Tibial nerve (tissue), 4 donors: ENCODE measurements at regions not wholly inside any gene's neighbourhood (a gene's known extent, or its start where the extent isn't known, plus 50 kb on each side); places are given as distances from the start of the nearest gene placed in this dataset.

Experiments used
- DNase-seq, 2 donors: peaks; one replicate each; pipeline ENCODE4 v3.0.0-alpha.2; 2019; ENCODE audit warnings: low spot score in 2 of 2
- H3K27ac ChIP-seq, 4 donors: fragments of 200-600 bp; sonication (generic) in 3 of 4; one replicate each; pipeline ENCODE4 v1.5.1; 2017 to 2019; ENCODE audit warnings: mild to moderate bottlenecking in 1 of 4
- H3K27me3 ChIP-seq, 2 donors: fragments of 200-600 bp; sonication (generic) in 1 of 2; one replicate each; pipeline versions ENCODE4 v1.5.1 to v1.6.0; 2017 to 2019
- H3K36me3 ChIP-seq, 3 donors: fragments of 200-600 bp; sonication (generic); one replicate each; pipeline ENCODE4 v1.5.1; 2018 to 2019
- H3K4me1 ChIP-seq, 4 donors: fragments of 200-600 bp; sonication (generic) in 3 of 4; one replicate each; pipeline ENCODE4 v1.5.1; 2017 to 2019
- H3K4me3 ChIP-seq, 4 donors: fragments of 200-600 bp; sonication (generic) in 3 of 4; one replicate each; pipeline ENCODE4 v1.5.1; 2017 to 2019; ENCODE audit warnings: mild to moderate bottlenecking in 1 of 4, moderate library complexity in 1 of 4
- H3K9me3 ChIP-seq, 4 donors: fragments of 200-600 bp; sonication (generic) in 3 of 4; one replicate each; pipeline ENCODE4 v1.5.1; 2017 to 2019
- CTCF ChIP-seq, 5 experiments: fragments of 200-600 bp in 3 of 5; fragments of 450-650 bp in 2 of 5; sonication (generic) in 3 of 5; IDR thresholded peaks; one replicate each; pipeline ENCODE4 v1.5.1; 2016 to 2019; ENCODE audit warnings: antibody characterized with exemption in 5 of 5, mild to moderate bottlenecking in 3 of 5, moderate library complexity in 2 of 5
- EP300 ChIP-seq, 2 donors: sonication (generic); formaldehyde crosslinking; IDR thresholded peaks; one replicate each; pipeline ENCODE4 v1.6.1; 2017; ENCODE audit warnings: antibody characterized with exemption in 2 of 2, mild to moderate bottlenecking in 1 of 2
- POLR2A ChIP-seq, 2 donors: fragments of 450-650 bp; IDR thresholded peaks; one replicate each; pipeline ENCODE4 v1.6.1; 2017; ENCODE audit warnings: antibody characterized with exemption in 2 of 2, mild to moderate bottlenecking in 2 of 2, moderate library complexity in 2 of 2
- WGBS, 2 donors: methylation state at CpG; one replicate each; pipeline ENCODE4 v1.1.5; 2018; 5-methylcytosine and 5-hydroxymethylcytosine counted together

- no peaks in the 10 kb centered on the region for H3K36me3 ChIP-seq
- 74 to 82% methylated on average over 3 of the region's 3 CpGs for WGBS, 2 donors
- no peaks in the 10 kb centered on the region for H3K9me3 ChIP-seq
- TF ChIP-seq EP300 (IDR thresholded peaks at IDR 0.05) (no peak), POLR2A (IDR thresholded peaks at IDR 0.05) (no peak), CTCF (IDR thresholded peaks at IDR 0.05) (no peak)
- no peak for DNase-seq
- peaks cover 0 to 7% (median 0%) of the 10 kb centered on the region in 4 donors for H3K4me1 ChIP-seq
- no peak overlapping the region for H3K4me3 ChIP-seq
- no peaks in the 10 kb centered on the region for H3K27me3 ChIP-seq
- no peak overlapping the region for H3K27ac ChIP-seq
Measured at GRCh38 chr2:217091531-217091930, 231.7 kb upstream of the TNP1 start.

- TF ChIP-seq EP300 (IDR thresholded peaks at IDR 0.05) (no peak), CTCF (IDR thresholded peaks at IDR 0.05) (no peak), POLR2A (IDR thresholded peaks at IDR 0.05) (no peak)
- no peak for DNase-seq
- H3K27me3 ChIP-seq, result no peaks in the 10 kb centered on the region
- no peaks in the 10 kb centered on the region for H3K36me3 ChIP-seq
- no peaks in the 10 kb centered on the region for H3K9me3 ChIP-seq
- peaks cover 0 to 7% (median 0%) of the 10 kb centered on the region in 4 donors for H3K4me1 ChIP-seq
- no peak overlapping the region for H3K27ac ChIP-seq
- H3K4me3 ChIP-seq, result no peak overlapping the region
- 88 to 92% methylated on average over 3 of the region's 3 CpGs for WGBS, 2 donors
Measured at GRCh38 chr2:217090884-217091283, 231.0 kb upstream of the TNP1 start.

GRCh38 chr2:217090024-217090473 lies 230.2 kb upstream of the TNP1 start:
- H3K27ac ChIP-seq, result no peak overlapping the region
- WGBS, 2 donors, result 22 to 27% methylated on average over 5 of the region's 5 CpGs
- TF ChIP-seq CTCF (IDR thresholded peaks at IDR 0.05) (no peak), EP300 (IDR thresholded peaks at IDR 0.05) (no peak), POLR2A (IDR thresholded peaks at IDR 0.05) (no peak)
- H3K9me3 ChIP-seq, result no peaks in the 10 kb centered on the region
- peaks cover 0 to 7% (median 0%) of the 10 kb centered on the region in 4 donors for H3K4me1 ChIP-seq
- H3K36me3 ChIP-seq, result no peaks in the 10 kb centered on the region
- H3K4me3 ChIP-seq, result peak overlapping the region in 2 of 4 donors; percentile 4 to 14
- no peaks in the 10 kb centered on the region for H3K27me3 ChIP-seq
- no peak for DNase-seq

GRCh38 chr2:217086718-217087117 lies 226.9 kb upstream of the TNP1 start:
- 79 to 93% methylated on average over 2 of the region's 2 CpGs for WGBS, 2 donors
- H3K27me3 ChIP-seq, result no peaks in the 10 kb centered on the region
- no peak for TF ChIP-seq CTCF (IDR thresholded peaks at IDR 0.05)
- no peak for TF ChIP-seq POLR2A (IDR thresholded peaks at IDR 0.05)
- no peak for TF ChIP-seq EP300 (IDR thresholded peaks at IDR 0.05)

GRCh38 chr2:217086038-217086522 lies 226.2 kb upstream of the TNP1 start:
- Histone ChIP-seq H3K9me3 (no peaks in the 10 kb centered on the region), H3K36me3 (no peaks in the 10 kb centered on the region), H3K4me3 (no peak overlapping the region), H3K4me1 (peaks cover 0 to 7% (median 0%) of the 10 kb centered on the region in 4 donors), H3K27me3 (no peaks in the 10 kb centered on the region), H3K27ac (peak overlapping the region in 1 of 4 donors; percentile 44)
- no peak for TF ChIP-seq EP300 (IDR thresholded peaks at IDR 0.05)
- no peak for TF ChIP-seq CTCF (IDR thresholded peaks at IDR 0.05)
- TF ChIP-seq POLR2A (IDR thresholded peaks at IDR 0.05), result no peak
- 56 to 65% methylated on average over 1 of the region's 1 CpG for WGBS, 2 donors
- DNase-seq, result peak in 1 of 2 donors; percentile 33

More at GRCh38 chr2:217086718-217087117, 226.9 kb upstream of the TNP1 start:
- peaks cover 0 to 7% (median 0%) of the 10 kb centered on the region in 4 donors for H3K4me1 ChIP-seq
- H3K4me3 ChIP-seq, result no peak overlapping the region
- no peaks in the 10 kb centered on the region for H3K9me3 ChIP-seq
- H3K27ac ChIP-seq, result no peak overlapping the region
- DNase-seq, result no peak
- no peaks in the 10 kb centered on the region for H3K36me3 ChIP-seq
